GM20000 (cell line): ENCODE measurements at regions not wholly inside any gene's neighbourhood (a gene's known extent, or its start where the extent isn't known, plus 50 kb on each side); places are given as distances from the start of the nearest gene placed in this dataset.

Source experiments
- DNase-seq: peaks from one replicate; pipeline ENCODE4 v3.0.0; 2012; ENCODE audit warnings: low spot score
- TF ChIP-seq, protein P1 (sequence below): IDR thresholded peaks from 2 replicates; pipeline ENCODE4 v1.5.1; 2012; ENCODE audit warnings: mild to moderate bottlenecking, control low read depth; ENCODE audit errors: extremely low read depth, missing control alignments

DNA sequence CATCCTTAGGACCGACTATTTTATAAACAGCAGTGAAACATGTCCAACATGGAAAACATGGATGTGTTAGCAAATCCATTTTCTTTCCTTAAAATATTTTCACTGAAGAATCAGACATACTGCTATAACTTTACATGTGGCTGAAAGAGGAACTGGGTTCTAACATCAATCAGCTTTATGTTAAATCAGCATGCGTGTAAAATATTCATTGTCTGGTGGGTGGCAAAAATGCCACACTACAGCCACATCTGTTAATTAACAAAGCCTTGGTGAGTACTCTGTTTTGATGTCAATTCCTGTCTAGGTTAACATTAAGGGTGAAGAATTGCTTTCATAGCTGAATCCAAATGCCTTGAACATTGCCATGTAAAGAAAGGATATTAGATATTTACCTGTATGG is 222.6 kb upstream of the CEP162 start:
- TF ChIP-seq, protein P1, sequence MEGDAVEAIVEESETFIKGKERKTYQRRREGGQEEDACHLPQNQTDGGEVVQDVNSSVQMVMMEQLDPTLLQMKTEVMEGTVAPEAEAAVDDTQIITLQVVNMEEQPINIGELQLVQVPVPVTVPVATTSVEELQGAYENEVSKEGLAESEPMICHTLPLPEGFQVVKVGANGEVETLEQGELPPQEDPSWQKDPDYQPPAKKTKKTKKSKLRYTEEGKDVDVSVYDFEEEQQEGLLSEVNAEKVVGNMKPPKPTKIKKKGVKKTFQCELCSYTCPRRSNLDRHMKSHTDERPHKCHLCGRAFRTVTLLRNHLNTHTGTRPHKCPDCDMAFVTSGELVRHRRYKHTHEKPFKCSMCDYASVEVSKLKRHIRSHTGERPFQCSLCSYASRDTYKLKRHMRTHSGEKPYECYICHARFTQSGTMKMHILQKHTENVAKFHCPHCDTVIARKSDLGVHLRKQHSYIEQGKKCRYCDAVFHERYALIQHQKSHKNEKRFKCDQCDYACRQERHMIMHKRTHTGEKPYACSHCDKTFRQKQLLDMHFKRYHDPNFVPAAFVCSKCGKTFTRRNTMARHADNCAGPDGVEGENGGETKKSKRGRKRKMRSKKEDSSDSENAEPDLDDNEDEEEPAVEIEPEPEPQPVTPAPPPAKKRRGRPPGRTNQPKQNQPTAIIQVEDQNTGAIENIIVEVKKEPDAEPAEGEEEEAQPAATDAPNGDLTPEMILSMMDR, result no peak
- no peak for DNase-seq

DNA sequence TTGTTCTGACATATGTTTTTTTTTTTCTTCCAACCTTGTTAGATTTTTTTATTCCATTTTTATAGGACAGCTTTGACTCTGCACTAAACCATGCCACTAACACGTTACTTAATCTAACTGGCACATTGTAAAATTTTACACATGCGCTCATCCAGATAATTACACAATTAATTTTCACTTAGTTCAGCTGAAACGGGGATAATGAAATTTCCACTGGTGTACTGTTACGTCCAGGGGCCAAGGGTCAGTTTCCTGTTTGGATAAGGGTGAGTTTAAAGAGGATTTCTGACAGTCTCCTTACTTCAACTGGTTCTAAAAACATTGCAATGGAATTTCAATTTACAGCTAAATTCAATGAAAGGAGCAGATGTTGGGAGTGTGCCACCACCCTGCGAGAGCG is 221.8 kb upstream of the CEP162 start:
- no peak for DNase-seq
- TF ChIP-seq, protein P1, result no peak

DNA sequence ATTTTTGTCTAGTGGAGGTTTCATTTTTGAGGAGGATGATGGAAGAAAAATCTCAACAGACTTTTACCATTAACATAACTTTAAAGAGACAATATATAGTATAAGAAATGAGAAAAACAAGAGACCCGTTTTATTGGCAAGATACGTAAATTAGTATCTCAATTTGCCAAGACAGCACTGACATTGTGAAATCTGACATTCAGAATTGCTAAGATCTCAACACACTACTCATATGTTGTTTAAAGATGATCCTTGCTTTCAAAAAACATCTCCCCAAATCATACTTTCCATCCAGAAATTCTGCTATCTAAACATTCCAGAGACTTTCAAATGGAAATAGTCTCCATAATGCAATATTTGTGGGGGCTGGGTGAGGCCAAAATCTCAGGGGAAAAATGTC is 220.9 kb upstream of the CEP162 start:
- DNase-seq, result no peak
- TF ChIP-seq, protein P1, result no peak

DNA sequence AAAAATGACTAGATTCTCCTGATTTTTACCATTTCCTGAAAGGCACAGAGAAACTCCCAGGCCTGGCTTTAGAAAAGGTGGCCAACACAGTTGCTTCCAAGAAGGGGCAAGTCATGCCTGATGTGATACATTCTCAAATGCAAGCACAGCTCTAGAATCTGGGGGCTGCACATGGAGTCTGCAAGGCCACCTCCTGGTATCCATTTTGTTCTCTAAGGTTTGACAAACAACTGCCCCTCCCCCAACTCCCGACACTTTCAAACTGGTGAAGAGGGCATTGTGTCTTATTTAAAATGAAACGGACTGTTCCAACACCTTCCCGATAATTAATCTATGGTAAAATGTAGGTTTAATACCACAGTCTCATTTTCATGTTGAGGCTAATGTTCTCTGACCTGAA is 220.2 kb upstream of the CEP162 start:
- TF ChIP-seq, protein P1, result no peak
- DNase-seq, result no peak

DNA sequence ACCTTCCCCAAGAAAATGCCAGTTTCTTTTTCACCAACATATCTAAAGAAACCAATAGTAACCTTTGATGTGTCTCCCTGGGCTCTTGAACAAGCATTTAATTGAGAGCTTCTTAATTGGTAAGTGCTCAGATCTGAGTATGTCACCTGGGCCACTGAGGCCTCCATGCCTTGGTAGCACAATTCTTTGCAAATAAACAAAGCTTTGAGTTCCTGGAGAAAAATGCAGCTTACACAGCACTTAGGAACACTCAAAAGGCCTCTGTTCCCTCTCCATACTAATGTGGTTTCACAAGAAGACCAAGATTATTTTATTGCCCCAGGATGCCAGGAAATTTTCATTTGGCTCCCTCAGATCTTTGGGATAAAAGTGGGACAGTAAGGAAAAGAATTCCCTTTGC is 217.6 kb upstream of the CEP162 start:
- TF ChIP-seq, protein P1, result no peak
- no peak for DNase-seq

DNA sequence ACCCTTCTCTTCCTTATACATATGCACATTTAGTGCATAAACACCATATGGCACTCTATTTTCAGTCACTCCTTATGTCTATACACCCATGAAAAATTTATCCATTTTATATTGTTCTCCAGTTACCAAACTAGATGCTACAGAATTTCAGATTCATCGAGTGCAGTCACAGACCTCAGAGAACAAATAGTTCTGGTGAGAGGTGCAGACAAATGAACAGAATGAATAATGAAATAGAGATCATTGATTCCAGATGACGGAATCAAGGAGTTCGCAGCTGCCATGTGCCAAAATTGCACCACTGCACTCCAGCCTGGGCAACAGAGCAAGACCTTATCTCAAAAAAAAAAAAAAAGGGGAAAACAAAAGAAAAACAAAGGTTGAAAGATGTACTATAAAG is 214.8 kb upstream of the CEP162 start:
- TF ChIP-seq, protein P1, result no peak
- no peak for DNase-seq

DNA sequence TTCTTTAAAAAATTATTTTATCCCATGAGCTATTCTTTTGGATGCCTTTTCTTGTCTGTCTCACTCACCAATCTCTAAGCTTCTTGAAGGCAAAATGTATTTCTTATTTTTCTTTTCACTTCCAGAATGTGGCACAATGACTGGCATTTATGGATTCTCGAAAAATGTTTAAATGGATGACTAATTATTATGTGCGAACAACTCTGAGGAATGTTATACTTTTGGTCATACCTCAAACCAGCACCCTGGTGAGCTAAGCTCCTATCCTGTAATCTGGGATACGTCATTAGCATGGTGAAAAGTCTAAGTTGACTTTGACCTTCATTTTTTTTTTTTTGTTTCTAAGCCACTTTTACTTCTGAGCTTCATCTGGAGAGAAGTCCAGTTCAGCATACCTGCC is 214.0 kb upstream of the CEP162 start:
- TF ChIP-seq, protein P1, result no peak
- no peak for DNase-seq
